Loucy (cell line): ENCODE measurements at regions not wholly inside any gene's neighbourhood (a gene's known extent, or its start where the extent isn't known, plus 50 kb on each side); places are given as distances from the start of the nearest gene placed in this dataset.
A peak's percentile ranks its signal among the peaks of the same experiment; 100 is the strongest.

ENCODE experiments used
- H2AFZ ChIP-seq: fragments of 200-600 bp; sonication (generic); 2 replicates; pipeline ENCODE4 v1.6.0; 2016; ENCODE audit warnings: antibody characterized with exemption, mild to moderate bottlenecking, low read length, moderate library complexity
- H3F3A ChIP-seq: fragments of 200-600 bp; 2 replicates; pipeline ENCODE4 v1.6.0; 2016; ENCODE audit warnings: antibody characterized with exemption, low read depth, mild to moderate bottlenecking
- H3K27me3 ChIP-seq: fragments of 200-600 bp; sonication (generic); 2 replicates; pipeline ENCODE4 v1.6.1; 2014; ENCODE audit warnings: low read length, mild to moderate bottlenecking; ENCODE audit not compliant: insufficient read depth, poor library complexity, severe bottlenecking
- H3K36me3 ChIP-seq: fragments of 200-600 bp; sonication (generic); 2 replicates; pipeline ENCODE4 v1.6.1; 2016; ENCODE audit warnings: low read length; ENCODE audit not compliant: insufficient read depth
- H3K4me1 ChIP-seq: fragments of 200-600 bp; sonication (generic); 2 replicates; pipeline ENCODE4 v1.5.1; 2014; ENCODE audit warnings: low read length, mild to moderate bottlenecking; ENCODE audit not compliant: insufficient read depth, poor library complexity, severe bottlenecking
- H3K4me2 ChIP-seq: fragments of 200-600 bp; sonication (generic); 2 replicates; pipeline ENCODE4 v1.6.0; 2014; ENCODE audit warnings: antibody characterized with exemption, low read length, low read depth, mild to moderate bottlenecking; ENCODE audit not compliant: poor library complexity, severe bottlenecking
- H3K4me3 ChIP-seq: fragments of 200-600 bp; sonication (generic); 2 replicates; pipeline ENCODE4 v1.5.1; 2014; ENCODE audit warnings: low read length, mild to moderate bottlenecking, mixed read lengths; ENCODE audit not compliant: poor library complexity, severe bottlenecking
- H3K79me2 ChIP-seq: fragments of 200-600 bp; sonication (generic); 2 replicates; pipeline ENCODE4 v1.6.1; 2014; ENCODE audit warnings: low read length; ENCODE audit not compliant: insufficient read depth
- H3K9ac ChIP-seq: fragments of 200-600 bp; sonication (generic); 2 replicates; pipeline ENCODE4 v1.6.0; 2014; ENCODE audit warnings: mild to moderate bottlenecking, low read depth, low read length, moderate library complexity; ENCODE audit not compliant: poor library complexity, severe bottlenecking
- H3K9me2 ChIP-seq: fragments of 200-600 bp; sonication (generic); replicated peaks from 2 replicates; pipeline ENCODE4 v1.6.1; 2016; ENCODE audit warnings: low read depth, low read length, mixed read lengths
- H3K9me3 ChIP-seq: fragments of 200-600 bp; sonication (generic); 2 replicates; pipeline ENCODE4 v1.6.1; 2014; ENCODE audit warnings: mild to moderate bottlenecking, antibody characterized with exemption, low read length, low read depth; ENCODE audit not compliant: insufficient read depth
- H4K20me1 ChIP-seq: fragments of 200-600 bp; sonication (generic); 2 replicates; pipeline ENCODE4 v1.6.0; 2014; ENCODE audit warnings: antibody characterized with exemption, low read length, mild to moderate bottlenecking; ENCODE audit not compliant: insufficient read depth, poor library complexity, severe bottlenecking
- CTCF ChIP-seq: fragments of 200-600 bp; sonication (generic); conservative IDR thresholded peaks from 2 replicates; pipeline ENCODE4 v1.5.1; 2014; ENCODE audit warnings: mild to moderate bottlenecking, antibody characterized with exemption, low read length
- EZH2phosphoT487 ChIP-seq: fragments of 200-600 bp; IDR thresholded peaks from 2 replicates; pipeline ENCODE4 v1.6.1; 2018; ENCODE audit warnings: antibody characterized with exemption, mild to moderate bottlenecking, moderate library complexity, borderline replicate concordance

- Histone ChIP-seq H3F3A (no peaks in the 10 kb centered on the region), H3K36me3 (no peaks in the 10 kb centered on the region), H3K9me3 (no peaks in the 10 kb centered on the region), H3K27me3 (no peaks in the 10 kb centered on the region), H2AFZ (no peak overlapping the region), H4K20me1 (no peaks in the 10 kb centered on the region), H3K9ac (no peak overlapping the region), H3K79me2 (no peaks in the 10 kb centered on the region), H3K4me1 (no peaks in the 10 kb centered on the region), H3K9me2 (no peaks in the 10 kb centered on the region), H3K4me3 (no peak overlapping the region), H3K4me2 (no peak overlapping the region)
- no peak for TF ChIP-seq EZH2phosphoT487
- no peak for TF ChIP-seq CTCF
Measured at GRCh38 chr1:68586766-68587165, 89.9 kb upstream of the DEPDC1 start.

- no peak overlapping the region for H3K4me2 ChIP-seq
- H3K4me3 ChIP-seq, result no peak overlapping the region
- no peaks in the 10 kb centered on the region for H3K9me3 ChIP-seq
- no peaks in the 10 kb centered on the region for H3K36me3 ChIP-seq
- no peaks in the 10 kb centered on the region for H4K20me1 ChIP-seq
- no peak overlapping the region for H3K9ac ChIP-seq
- no peak overlapping the region for H2AFZ ChIP-seq
- TF ChIP-seq CTCF, result no peak
- no peak for TF ChIP-seq EZH2phosphoT487
- H3K9me2 ChIP-seq, result no peaks in the 10 kb centered on the region
- H3K4me1 ChIP-seq, result no peaks in the 10 kb centered on the region
- H3K79me2 ChIP-seq, result no peaks in the 10 kb centered on the region
- no peaks in the 10 kb centered on the region for H3K27me3 ChIP-seq
- H3F3A ChIP-seq, result no peaks in the 10 kb centered on the region
Measured at GRCh38 chr1:68588304-68588703, 91.4 kb upstream of the DEPDC1 start.

- no peak for TF ChIP-seq EZH2phosphoT487
- TF ChIP-seq CTCF, result peak; percentile 45
- H3K9me2 ChIP-seq, result no peaks in the 10 kb centered on the region
- no peaks in the 10 kb centered on the region for H3K27me3 ChIP-seq
- no peak overlapping the region for H3K4me3 ChIP-seq
- no peaks in the 10 kb centered on the region for H4K20me1 ChIP-seq
- no peaks in the 10 kb centered on the region for H3K36me3 ChIP-seq
- H3K4me2 ChIP-seq, result no peak overlapping the region
- H3K79me2 ChIP-seq, result no peaks in the 10 kb centered on the region
- H3K9ac ChIP-seq, result no peak overlapping the region
- H3K4me1 ChIP-seq, result no peaks in the 10 kb centered on the region
- H3F3A ChIP-seq, result no peaks in the 10 kb centered on the region
- no peaks in the 10 kb centered on the region for H3K9me3 ChIP-seq
- no peak overlapping the region for H2AFZ ChIP-seq
Measured at GRCh38 chr1:68590473-68590872, 93.6 kb upstream of the DEPDC1 start.
